H1 (cell line): ENCODE measurements at regions not wholly inside any gene's neighbourhood (a gene's known extent, or its start where the extent isn't known, plus 50 kb on each side); places are given as distances from the start of the nearest gene placed in this dataset.

Experiments used
- CTCF ChIA-PET: fragments of 300-600 bp; sonication (Branson Sonifier 250); formaldehyde crosslinking; loops from one replicate; lab custom pipeline; 2021; ENCODE audit not compliant: partially characterized antibody; lab: Charles Lee
- POLR2A ChIA-PET: fragments of 300-600 bp; sonication (Branson Sonifier 250); formaldehyde crosslinking; loops from one replicate; lab custom pipeline; 2021; ENCODE audit warnings: inconsistent platforms; ENCODE audit not compliant: partially characterized antibody; lab: Charles Lee
- DNase-seq, 2 experiments: peaks; one replicate each; pipeline versions ENCODE4 v3.0.0 to v3.0.0-alpha.2; 2010 to 2022; ENCODE audit warnings: low spot score in 2 of 2, low read depth in 1 of 2, mixed read lengths in 1 of 2
- FAIRE-seq: peaks from 2 replicates; lab custom pipeline; 2011; peaks lifted over from hg19 to GRCh38; lab: Jason Lieb, UNC
- H2AFZ ChIP-seq: 2 replicates; pipeline ENCODE4 v1.8.1; 2012; ENCODE audit warnings: low read length, inconsistent platforms
- H2AK5ac ChIP-seq: 2 replicates; pipeline ENCODE4 v1.6.1; 2013; ENCODE audit warnings: low read depth, low read length
- H2BK120ac ChIP-seq: replicated peaks from 2 replicates; pipeline ENCODE3; 2013; ENCODE audit warnings: low read depth, low read length, inconsistent platforms
- H2BK12ac ChIP-seq: 2 replicates; pipeline ENCODE4 v1.6.1; 2013; ENCODE audit warnings: low read depth, low read length
- H2BK15ac ChIP-seq: 2 replicates; pipeline ENCODE4 v1.6.1; 2013; ENCODE audit warnings: low read length
- H2BK20ac ChIP-seq: 2 replicates; pipeline ENCODE4 v1.6.1; 2013; ENCODE audit warnings: low read length
- H2BK5ac ChIP-seq: 2 replicates; pipeline ENCODE4 v1.6.1; 2013; ENCODE audit warnings: low read depth, low read length
- H3K14ac ChIP-seq: 2 replicates; pipeline ENCODE4 v1.6.1; 2013; ENCODE audit warnings: inconsistent platforms; ENCODE audit not compliant: insufficient read length
- H3K18ac ChIP-seq: 2 replicates; pipeline ENCODE4 v1.6.1; 2013; ENCODE audit warnings: low read length; ENCODE audit errors: extremely low read depth
- H3K23ac ChIP-seq: 2 replicates; pipeline ENCODE4 v1.6.1; 2013; ENCODE audit warnings: inconsistent platforms; ENCODE audit not compliant: insufficient read length
- H3K23me2 ChIP-seq: 2 replicates; pipeline ENCODE4 v1.6.1; 2013; ENCODE audit warnings: low read depth, low read length
- H3K27ac ChIP-seq: 2 replicates; pipeline ENCODE4 v1.6.1; 2011; ENCODE audit warnings: low read depth, low read length, inconsistent platforms
- H3K27me3 ChIP-seq, 4 experiments: replicated peaks in 1 of 4; 1 replicate in 1 of 4; 2 replicates in 3 of 4; pipeline versions ENCODE4 v1.6.1 to v1.8.1; 2011 to 2013; ENCODE audit warnings: low read length in 3 of 4, mild to moderate bottlenecking in 3 of 4, inconsistent platforms in 2 of 4, mixed read lengths in 2 of 4, moderate library complexity in 1 of 4; ENCODE audit not compliant: control insufficient read depth in 3 of 4, insufficient read depth in 3 of 4; ENCODE audit errors: extremely low read depth in 1 of 4
- H3K36me3 ChIP-seq, 4 experiments: 2 replicates each; pipeline versions ENCODE4 v1.6.1 to v1.8.1; 2011 to 2013; ENCODE audit warnings: mild to moderate bottlenecking in 4 of 4, low read length in 3 of 4, moderate library complexity in 2 of 4, control low read depth in 1 of 4, inconsistent platforms in 1 of 4; ENCODE audit not compliant: insufficient read depth in 4 of 4, control insufficient read depth in 2 of 4
- H3K4ac ChIP-seq: replicated peaks from 2 replicates; pipeline ENCODE3; 2013; ENCODE audit warnings: low read length, low read depth, mixed read lengths, inconsistent platforms; ENCODE audit not compliant: insufficient read length
- H3K4me1 ChIP-seq, 4 experiments: replicated peaks in 1 of 4; 1 replicate in 1 of 4; 2 replicates in 3 of 4; pipeline versions ENCODE4 v1.6.1 to v1.8.1; 2011 to 2013; ENCODE audit warnings: low read length in 3 of 4, inconsistent platforms in 2 of 4, mixed read lengths in 1 of 4; ENCODE audit not compliant: insufficient read depth in 4 of 4, control insufficient read depth in 3 of 4
- H3K4me2 ChIP-seq, 2 experiments: 2 replicates each; pipeline versions ENCODE4 v1.6.1 to v1.8.1; 2011 to 2013; ENCODE audit warnings: low read depth in 2 of 2, low read length in 2 of 2, control low read depth in 1 of 2, inconsistent platforms in 1 of 2, mild to moderate bottlenecking in 1 of 2; ENCODE audit not compliant: insufficient read depth in 1 of 2
- H3K4me3 ChIP-seq, 4 experiments: fragments of 200-600, 300-600 bp in 1 of 4; sonication (generic), shearing (Covaris generic), sonication (Bioruptor Twin) in 1 of 4; 2 replicates each; pipeline versions ENCODE4 v1.5.1 to v1.8.1; 2011 to 2016; ENCODE audit warnings: low read length in 4 of 4, low read depth in 3 of 4, control low read depth in 2 of 4, inconsistent platforms in 2 of 4, mild to moderate bottlenecking in 2 of 4, mixed read lengths in 1 of 4, moderate library complexity in 1 of 4; ENCODE audit not compliant: insufficient read depth in 2 of 4; ENCODE audit errors: extremely low read depth in 1 of 4
- H3K56ac ChIP-seq: replicated peaks from 2 replicates; pipeline ENCODE3; 2013; ENCODE audit warnings: low read depth, mild to moderate bottlenecking, mixed read lengths, low read length, inconsistent platforms; ENCODE audit not compliant: insufficient read length
- H3K79me1 ChIP-seq: 2 replicates; pipeline ENCODE4 v1.6.1; 2013; ENCODE audit warnings: low read depth, low read length, control low read depth
- H3K79me2 ChIP-seq, 2 experiments: 2 replicates each; pipeline versions ENCODE4 v1.6.1 to v1.8.1; 2012 to 2013; ENCODE audit warnings: low read length in 2 of 2, mild to moderate bottlenecking in 2 of 2, inconsistent platforms in 1 of 2; ENCODE audit not compliant: insufficient read depth in 2 of 2, control insufficient read depth in 1 of 2
- H3K9ac ChIP-seq, 4 experiments: replicated peaks in 1 of 4; 1 replicate in 1 of 4; 2 replicates in 3 of 4; pipeline versions ENCODE4 v1.6.1 to v1.8.1; 2011 to 2013; ENCODE audit warnings: low read depth in 3 of 4, low read length in 3 of 4, control low read depth in 2 of 4, mild to moderate bottlenecking in 2 of 4, moderate library complexity in 2 of 4, inconsistent platforms in 1 of 4; ENCODE audit errors: extremely low read depth in 1 of 4
- H3K9me3 ChIP-seq, 2 experiments: 2 replicates each; pipeline versions ENCODE4 v1.6.1 to v1.8.1; 2012 to 2013; ENCODE audit warnings: mild to moderate bottlenecking in 2 of 2, moderate library complexity in 2 of 2, control low read depth in 1 of 2, inconsistent platforms in 1 of 2, low read depth in 1 of 2, low read length in 1 of 2, mixed read lengths in 1 of 2; ENCODE audit not compliant: insufficient read depth in 2 of 2
- H4K20me1 ChIP-seq, 2 experiments: replicated peaks in 1 of 2; 2 replicates each; pipeline versions ENCODE3 to v1.8.1; 2011 to 2013; ENCODE audit warnings: inconsistent platforms in 2 of 2, low read length in 2 of 2, mild to moderate bottlenecking in 1 of 2; ENCODE audit not compliant: insufficient read depth in 2 of 2, control insufficient read depth in 1 of 2
- H4K5ac ChIP-seq: 2 replicates; pipeline ENCODE4 v1.6.1; 2013; ENCODE audit warnings: low read length, low read depth, mixed read lengths, inconsistent platforms; ENCODE audit not compliant: insufficient read length
- H4K8ac ChIP-seq: 2 replicates; pipeline ENCODE4 v1.8.0; 2013; ENCODE audit warnings: mild to moderate bottlenecking, moderate library complexity, low read length, inconsistent platforms; ENCODE audit not compliant: insufficient read depth; ENCODE audit errors: extremely low read depth
- H4K91ac ChIP-seq: replicated peaks from 2 replicates; pipeline ENCODE3; 2013; ENCODE audit warnings: low read length, mixed read lengths, inconsistent platforms; ENCODE audit not compliant: insufficient read length
- ATF2 ChIP-seq: IDR thresholded peaks from 2 replicates; pipeline ENCODE4 v1.6.1; 2012; ENCODE audit warnings: low read length, inconsistent platforms
- E2F6 ChIP-seq: IDR thresholded peaks from 2 replicates; pipeline ENCODE4 v1.6.1; 2012; ENCODE audit warnings: inconsistent platforms
- HDAC6 ChIP-seq: IDR thresholded peaks from one replicate; pipeline ENCODE4 v1.7.1; 2012; ENCODE audit warnings: low read depth, mild to moderate bottlenecking, inconsistent platforms, low read length, moderate library complexity
- JUND ChIP-seq: IDR thresholded peaks from 2 replicates; pipeline ENCODE4 v1.6.1; 2011; ENCODE audit warnings: mild to moderate bottlenecking, improper control_type of control experiment, low read length
- KDM4A ChIP-seq: IDR thresholded peaks from one replicate; pipeline ENCODE4 v1.7.1; 2012; ENCODE audit warnings: low read depth, mild to moderate bottlenecking, moderate library complexity, low read length, inconsistent platforms; ENCODE audit not compliant: severe bottlenecking
- NANOG ChIP-seq: IDR thresholded peaks from 2 replicates; pipeline ENCODE4 v1.6.1; 2011; ENCODE audit warnings: low read length, low read depth, mild to moderate bottlenecking, inconsistent platforms; ENCODE audit not compliant: insufficient read depth, poor library complexity, severe bottlenecking
- PHF8 ChIP-seq: fragments of 200-600 bp; sonication (generic); conservative IDR thresholded peaks from 2 replicates; pipeline ENCODE4 v1.7.1; 2012; ENCODE audit warnings: low read depth, mild to moderate bottlenecking, inconsistent platforms, low read length, moderate library complexity
- RXRA ChIP-seq: IDR thresholded peaks from 2 replicates; pipeline ENCODE4 v1.6.1; 2011; ENCODE audit warnings: low read depth, mild to moderate bottlenecking, low read length, moderate library complexity; ENCODE audit not compliant: insufficient read depth
- SP1 ChIP-seq: IDR thresholded peaks from 2 replicates; pipeline ENCODE4 v1.6.1; 2011; ENCODE audit warnings: low read depth, low read length
- USF2 ChIP-seq: IDR thresholded peaks from 2 replicates; pipeline ENCODE4 v1.6.1; 2011; ENCODE audit warnings: low read length, improper control_type of control experiment
- YY1 ChIP-seq: IDR thresholded peaks from 2 replicates; pipeline ENCODE4 v1.6.1; 2011; ENCODE audit warnings: low read depth, mild to moderate bottlenecking, low read length
- WGBS, 2 experiments: shearing (Covaris generic) in 1 of 2; methylation state at CpG; one replicate each; pipeline versions ENCODE4 v1.1.6 to v1.1.7; 2013 to 2015; ENCODE audit warnings: low lambda C conversion rate in 2 of 2, mixed read lengths in 2 of 2, inconsistent platforms in 1 of 2, low coverage in 1 of 2, missing lambda C conversion rate in 1 of 2; ENCODE audit not compliant: insufficient replicate concordance in 2 of 2, insufficient coverage in 1 of 2, insufficient read length in 1 of 2; ENCODE audit errors: extremely low coverage in 1 of 2, missing lambda C conversion rate in 1 of 2; 5-methylcytosine and 5-hydroxymethylcytosine counted together

GRCh38 chr13:70384156-70384555 lies 275.9 kb upstream of the KLHL1 start:
- H3K79me2 ChIP-seq, result no peaks in the 10 kb centered on the region
- H2BK15ac ChIP-seq, result no peak overlapping the region
- H2BK5ac ChIP-seq, result no peak overlapping the region
- H3K23ac ChIP-seq, result no peak overlapping the region
- no peaks in the 10 kb centered on the region for H3K79me1 ChIP-seq
- no peaks in the 10 kb centered on the region for H4K20me1 ChIP-seq
- POLR2A ChIA-PET, result interaction anchor here (0.9 kb wide), 1 partner anchor 26 kb away, joined by 3 read pairs; no protein-coding TSS in a partner anchor
- no peaks in the 10 kb centered on the region for H3K36me3 ChIP-seq
- no peak overlapping the region for H2BK20ac ChIP-seq
- no peak overlapping the region for H3K4me2 ChIP-seq
- no peak overlapping the region for H4K5ac ChIP-seq
- H4K8ac ChIP-seq, result no peak overlapping the region
- FAIRE-seq (no peak), DNase-seq (no peak)
- no peak overlapping the region for H3K18ac ChIP-seq
- no peak overlapping the region for H2AK5ac ChIP-seq
- H3K4me3 ChIP-seq, result no peak overlapping the region
- H3K56ac ChIP-seq, result no peak overlapping the region
- no peak overlapping the region for H3K27ac ChIP-seq
- H3K9me3 ChIP-seq, result peaks cover 2 to 3% of the 10 kb centered on the region in 2 experiments; a peak in 1 of 4 replicates
- H3K23me2 ChIP-seq, result no peaks in the 10 kb centered on the region
- H3K9ac ChIP-seq, result no peak overlapping the region
- CTCF ChIA-PET, result no interaction called here
- no peaks in the 10 kb centered on the region for H3K27me3 ChIP-seq
- H2AFZ ChIP-seq, result no peak overlapping the region
- no peak overlapping the region for H3K14ac ChIP-seq
- no peak overlapping the region for H2BK12ac ChIP-seq
- H4K91ac ChIP-seq, result no peak overlapping the region
- H2BK120ac ChIP-seq, result no peak overlapping the region
- peaks cover 0 to 4% (median 0%) of the 10 kb centered on the region in 4 experiments; a peak in 1 of 7 replicates for H3K4me1 ChIP-seq
- 86% methylated on average over 3 of the region's 3 CpGs; no CpG with 5 or more reads in 1 of the 2 experiments for WGBS, 2 experiments
- H3K4ac ChIP-seq, result no peak overlapping the region
- no peak for TF ChIP-seq PHF8
- TF ChIP-seq YY1, result no peak
- no peak for TF ChIP-seq HDAC6
- TF ChIP-seq E2F6, result no peak
- no peak for TF ChIP-seq NANOG
- TF ChIP-seq JUND, result no peak
- no peak for TF ChIP-seq ATF2
- TF ChIP-seq RXRA, result no peak
- no peak for TF ChIP-seq KDM4A
- no peak for TF ChIP-seq SP1
- no peak for TF ChIP-seq USF2
